HCT116 (cell line): ENCODE measurements at regions not wholly inside any gene's neighbourhood (a gene's known extent, or its start where the extent isn't known, plus 50 kb on each side); places are given as distances from the start of the nearest gene placed in this dataset.

Experiments
- ATAC-seq: fragments of 200-7000 bp; cut with Tn5 transposase; 2 replicates; pipeline ENCODE4 v1.9.1; 2020; ENCODE audit warnings: mild to moderate bottlenecking, moderate library complexity
- BruUV-seq: library from RNA; stranded (reverse); fragments of 400-500 nt; replicated peaks from 2 replicates; lab custom pipeline; 2021; lab: Mats Ljungman, UMichigan
- CTCF ChIA-PET: fragments of 300-600 bp; sonication (Branson Sonifier 250); formaldehyde crosslinking; loops from one replicate; lab custom pipeline; 2021; ENCODE audit warnings: antibody characterized with exemption; lab: Charles Lee
- POLR2A ChIA-PET: fragments of 300-600, 350-600 bp; sonication (Branson Sonifier 250); formaldehyde crosslinking; loops from one replicate; lab custom pipeline; 2021; ENCODE audit warnings: antibody characterized with exemption; lab: Charles Lee
- RAD21 ChIA-PET, 2 experiments: fragments of 300-600 bp; sonication (Branson Sonifier 250); formaldehyde crosslinking; loops; one replicate each; lab custom pipeline; 2023; ENCODE audit warnings: low total read pairs in 2 of 2; ENCODE audit not compliant: uncharacterized antibody in 2 of 2, unreplicated experiment in 2 of 2, low non-redundant PET in 1 of 2; lab: Charles Lee
- DNase-seq: peaks from one replicate; pipeline ENCODE4 v3.0.0-alpha.2; 2010; ENCODE audit warnings: low read depth, low spot score
- H2AFZ ChIP-seq: fragments of 200-600 bp; shearing (Covaris generic), sonication (generic); 2 replicates; pipeline ENCODE4 v1.6.1; 2017; ENCODE audit warnings: low read depth, mixed run types, mixed read lengths, antibody characterized with exemption, low read length; ENCODE audit not compliant: poor library complexity, severe bottlenecking
- H3K27ac ChIP-seq: 2 replicates; pipeline ENCODE4 v1.5.1; 2012; ENCODE audit warnings: low read depth, low read length
- H3K27me3 ChIP-seq: fragments of 200-600 bp; sonication (generic); 2 replicates; pipeline ENCODE4 v1.6.1; 2016; ENCODE audit warnings: mixed run types, low read length, mixed read lengths; ENCODE audit not compliant: insufficient read depth
- H3K36me3 ChIP-seq, 2 experiments: fragments of 200-500 bp in 1 of 2; fragments of 200-600 bp in 1 of 2; sonication (Bioruptor generic) in 1 of 2; sonication (generic) in 1 of 2; 2 replicates each; pipeline versions ENCODE4 v1.5.1 to v1.6.1; 2014 to 2016; ENCODE audit warnings: low read length in 2 of 2, inconsistent platforms in 1 of 2, mixed read lengths in 1 of 2, mixed run types in 1 of 2; ENCODE audit not compliant: insufficient read depth in 2 of 2, control insufficient read depth in 1 of 2
- H3K4me1 ChIP-seq, 2 experiments: fragments of 200-600 bp in 1 of 2; sonication (generic) in 1 of 2; 2 replicates each; pipeline versions ENCODE4 v1.5.1 to v1.6.1; 2012 to 2017; ENCODE audit warnings: low read length in 2 of 2, inconsistent platforms in 1 of 2, mild to moderate bottlenecking in 1 of 2, mixed read lengths in 1 of 2, mixed run types in 1 of 2, moderate library complexity in 1 of 2; ENCODE audit not compliant: insufficient read depth in 2 of 2, control insufficient read depth in 1 of 2
- H3K4me2 ChIP-seq: fragments of 200-600 bp; sonication (generic); 2 replicates; pipeline ENCODE4 v1.6.1; 2017; ENCODE audit warnings: mixed run types, low read length, mixed read lengths
- H3K4me3 ChIP-seq, 2 experiments: fragments of 200-600 bp in 1 of 2; sonication (generic) in 1 of 2; replicated peaks in 1 of 2; 2 replicates each; pipeline ENCODE4 v1.5.1; 2011 to 2016; ENCODE audit warnings: low read length in 2 of 2, control low read depth in 1 of 2, low read depth in 1 of 2, mild to moderate bottlenecking in 1 of 2, mixed read lengths in 1 of 2, mixed run types in 1 of 2
- H3K79me2 ChIP-seq: fragments of 200-600 bp; sonication (generic); 2 replicates; pipeline ENCODE4 v1.6.1; 2017; ENCODE audit warnings: mild to moderate bottlenecking, mixed run types, low read length, moderate library complexity, mixed read lengths; ENCODE audit not compliant: insufficient read depth
- H3K9ac ChIP-seq: fragments of 200-600 bp; sonication (generic); 2 replicates; pipeline ENCODE4 v1.6.1; 2016; ENCODE audit warnings: low read length, mixed read lengths
- H3K9me2 ChIP-seq: fragments of 200-600 bp; sonication (generic), shearing (Covaris generic); 2 replicates; pipeline ENCODE4 v1.6.1; 2017; ENCODE audit warnings: mixed run types, mild to moderate bottlenecking, moderate library complexity; ENCODE audit not compliant: insufficient read depth
- H3K9me3 ChIP-seq, 2 experiments: fragments of 200-500 bp in 1 of 2; fragments of 200-600 bp in 1 of 2; sonication (Bioruptor generic) in 1 of 2; sonication (generic) in 1 of 2; 2 replicates each; pipeline ENCODE4 v1.6.1; 2014 to 2017; ENCODE audit warnings: low read length in 2 of 2, mixed read lengths in 2 of 2, inconsistent platforms in 1 of 2, low read depth in 1 of 2, mild to moderate bottlenecking in 1 of 2, mixed run types in 1 of 2, moderate library complexity in 1 of 2; ENCODE audit not compliant: control insufficient read depth in 1 of 2, insufficient read depth in 1 of 2
- H4K20me1 ChIP-seq: fragments of 200-600 bp; sonication (generic), shearing (Covaris generic); 2 replicates; pipeline ENCODE4 v1.6.1; 2017; ENCODE audit warnings: mixed run types, mild to moderate bottlenecking, moderate library complexity; ENCODE audit not compliant: insufficient read depth
- CBX3 ChIP-seq: IDR thresholded peaks from 2 replicates; pipeline ENCODE4 v1.6.1; 2012; ENCODE audit warnings: low read depth
- CEBPB ChIP-seq: IDR thresholded peaks from 2 replicates; pipeline ENCODE4 v1.6.1; 2012; ENCODE audit warnings: low read depth
- EGR1 ChIP-seq: IDR thresholded peaks from 2 replicates; pipeline ENCODE4 v1.6.1; 2012; ENCODE audit warnings: low read depth
- ELF1 ChIP-seq: IDR thresholded peaks from 2 replicates; pipeline ENCODE4 v1.6.1; 2012; ENCODE audit warnings: low read depth, borderline replicate concordance
- EZH2 ChIP-seq: fragments of 200-600 bp; sonication (generic); IDR thresholded peaks from 2 replicates; pipeline ENCODE4 v1.6.1; 2017; ENCODE audit warnings: antibody characterized with exemption, mixed run types
- EZH2phosphoT487 ChIP-seq: fragments of 200-600 bp; IDR thresholded peaks from 2 replicates; pipeline ENCODE4 v1.6.1; 2018; ENCODE audit warnings: antibody characterized with exemption, borderline replicate concordance
- RAD21 ChIP-seq: IDR thresholded peaks from 2 replicates; pipeline ENCODE4 v1.6.1; 2012; ENCODE audit warnings: low read depth, mild to moderate bottlenecking
- REST ChIP-seq: IDR thresholded peaks from 2 replicates; pipeline ENCODE4 v1.6.1; 2012; ENCODE audit warnings: low read depth
- SIN3A ChIP-seq: IDR thresholded peaks from 2 replicates; pipeline ENCODE4 v1.6.1; 2012; ENCODE audit warnings: low read depth
- SP1 ChIP-seq: IDR thresholded peaks from 2 replicates; pipeline ENCODE4 v1.6.1; 2012; ENCODE audit warnings: low read depth
- ZBTB33 ChIP-seq: IDR thresholded peaks from 2 replicates; pipeline ENCODE4 v1.6.1; 2011; ENCODE audit warnings: mild to moderate bottlenecking, low read length, moderate library complexity; ENCODE audit not compliant: insufficient replicate concordance; ENCODE audit errors: extremely low read depth
- ZFX ChIP-seq: fragments of 450-650 bp; IDR thresholded peaks from 2 replicates; pipeline ENCODE4 v1.6.1; 2017
- intact Hi-C: fragments of 100-400 bp; cut with micrococcal nuclease; formaldehyde crosslinking; loops from 2 replicates; pipeline ENCODE4 v1.10.0; 2022

GRCh38 chr18:60019463-60019840 lies 119.7 kb downstream of the PMAIP1 start:
- ChIA-PET POLR2A (no interaction called here), CTCF (no interaction called here)
- H3K36me3 ChIP-seq = no peaks in the 10 kb centered on the region
- no peaks in the 10 kb centered on the region for H3K79me2 ChIP-seq
- no peak for DNase-seq
- no peak overlapping the region for H3K4me2 ChIP-seq
- H3K4me3 ChIP-seq = no peak overlapping the region
- no peak overlapping the region for H3K27ac ChIP-seq
- intact Hi-C loops = no loop called here
- ATAC-seq = no peak
- no peak for TF ChIP-seq ZFX
- TF ChIP-seq REST = no peak
- no peak for TF ChIP-seq SIN3A
- no peak for TF ChIP-seq SP1
- no peak for TF ChIP-seq ELF1
- TF ChIP-seq, all 23 proteins: peak for 0
- H3K9ac ChIP-seq = no peak overlapping the region
- no peaks in the 10 kb centered on the region for H4K20me1 ChIP-seq
- H3K27me3 ChIP-seq = no peaks in the 10 kb centered on the region
- no peak overlapping the region for H2AFZ ChIP-seq
- H3K9me2 ChIP-seq = no peaks in the 10 kb centered on the region
- RAD21 ChIA-PET = no interaction called here
- H3K9me3 ChIP-seq = no peaks in the 10 kb centered on the region
- H3K4me1 ChIP-seq = no peaks in the 10 kb centered on the region
- no TSS peak for BruUV-seq

- Histone ChIP-seq H3K9ac (no peak overlapping the region), H4K20me1 (no peaks in the 10 kb centered on the region), H3K36me3 (no peaks in the 10 kb centered on the region), H3K4me2 (no peak overlapping the region), H3K4me3 (no peak overlapping the region), H3K79me2 (no peaks in the 10 kb centered on the region), H3K4me1 (no peaks in the 10 kb centered on the region), H3K9me3 (no peaks in the 10 kb centered on the region), H2AFZ (no peak overlapping the region), H3K27ac (no peak overlapping the region), H3K9me2 (no peaks in the 10 kb centered on the region), H3K27me3 (no peaks in the 10 kb centered on the region)
- intact Hi-C loops = no loop called here
- no peak for DNase-seq
- ChIA-PET RAD21 (no interaction called here), CTCF (no interaction called here), POLR2A (no interaction called here)
- ATAC-seq = no peak
- no TSS peak for BruUV-seq
- TF ChIP-seq EZH2phosphoT487 (no peak), ZBTB33 (no peak), CEBPB (no peak), RAD21 (no peak), EGR1 (no peak), ZFX (no peak), CBX3 (no peak), EZH2 (no peak)
These were observed 119.0 kb downstream of the PMAIP1 start for GRCh38 chr18:60018618-60019462.
